Mucosa of descending colon (tissue), 3 donors: ENCODE measurements at regions not wholly inside any gene's neighbourhood (a gene's known extent, or its start where the extent isn't known, plus 50 kb on each side); places are given as distances from the start of the nearest gene placed in this dataset.

Experiments used
- ATAC-seq: fragments of 200-7000 bp; cut with Tn5 transposase; one replicate; pipeline ENCODE4 v1.9.1; 2020; ENCODE audit warnings: mild to moderate bottlenecking, moderate library complexity
- DNase-seq, 3 donors: peaks; one replicate each; pipeline ENCODE4 v3.0.0-alpha.2; 2020
- H3K36me3 ChIP-seq: fragments of 200-600 bp; one replicate; pipeline ENCODE4 v1.8.0; 2021; ENCODE audit warnings: low read depth, mild to moderate bottlenecking
- H3K4me1 ChIP-seq: fragments of 200-600 bp; one replicate; pipeline ENCODE4 v1.8.0; 2021; ENCODE audit warnings: low read depth, mild to moderate bottlenecking
- H3K4me3 ChIP-seq: fragments of 200-600 bp; one replicate; pipeline ENCODE4 v1.8.0; 2021; ENCODE audit warnings: mild to moderate bottlenecking
- H3K9me3 ChIP-seq: fragments of 200-600 bp; one replicate; pipeline ENCODE4 v1.8.0; 2021; ENCODE audit warnings: mild to moderate bottlenecking
- CTCF ChIP-seq: fragments of 200-600 bp; IDR thresholded peaks from one replicate; pipeline ENCODE4 v1.8.0; 2022; ENCODE audit warnings: antibody characterized with exemption, mild to moderate bottlenecking
- intact Hi-C, 2 donors: fragments of 100-400 bp; cut with DNase I in 1 of 2; cut with micrococcal nuclease in 1 of 2; formaldehyde crosslinking; loops; one replicate each; pipeline versions ENCODE4 v1.11.0 to v1.11.1; 2022; cut with DNase I, micrococcal nuclease
- donor health status: DM: no; HTN: no; CAD: no; lungs with moderate emphysema.
- donor health status: DM: no; HTN: no; CAD: no.
- donor health status: DM: no; HTN: yes; CAD: no.

- H3K4me3 ChIP-seq: no peak overlapping the region
- intact Hi-C loops: no loop called here
- H3K4me1 ChIP-seq: no peaks in the 10 kb centered on the region
- ATAC-seq (no peak), DNase-seq (no peak)
- H3K9me3 ChIP-seq: no peaks in the 10 kb centered on the region
- no peaks in the 10 kb centered on the region for H3K36me3 ChIP-seq
- no peak for TF ChIP-seq CTCF
Measured at GRCh38 chr18:45519411-45520280, 95.6 kb upstream of the SLC14A2 start.

- Histone ChIP-seq H3K4me1 (no peaks in the 10 kb centered on the region), H3K9me3 (no peaks in the 10 kb centered on the region), H3K4me3 (no peak overlapping the region), H3K36me3 (no peaks in the 10 kb centered on the region)
- peak; percentile 39 for ATAC-seq
- no peak for TF ChIP-seq CTCF
- DNase-seq: no peak
- intact Hi-C loops: no loop called here
Measured at GRCh38 chr18:45521136-45521535, 94.1 kb upstream of the SLC14A2 start.

- H3K4me1 ChIP-seq: no peaks in the 10 kb centered on the region
- H3K4me3 ChIP-seq: no peak overlapping the region
- no peaks in the 10 kb centered on the region for H3K36me3 ChIP-seq
- TF ChIP-seq CTCF: no peak
- ATAC-seq (peak; percentile 15), DNase-seq (no peak)
- intact Hi-C loops: no loop called here
- no peaks in the 10 kb centered on the region for H3K9me3 ChIP-seq
Measured at GRCh38 chr18:45521777-45522176, 93.5 kb upstream of the SLC14A2 start.

- intact Hi-C loops: no loop called here
Measured at GRCh38 chr18:45522371-45522770, 92.9 kb upstream of the SLC14A2 start.

DNA sequence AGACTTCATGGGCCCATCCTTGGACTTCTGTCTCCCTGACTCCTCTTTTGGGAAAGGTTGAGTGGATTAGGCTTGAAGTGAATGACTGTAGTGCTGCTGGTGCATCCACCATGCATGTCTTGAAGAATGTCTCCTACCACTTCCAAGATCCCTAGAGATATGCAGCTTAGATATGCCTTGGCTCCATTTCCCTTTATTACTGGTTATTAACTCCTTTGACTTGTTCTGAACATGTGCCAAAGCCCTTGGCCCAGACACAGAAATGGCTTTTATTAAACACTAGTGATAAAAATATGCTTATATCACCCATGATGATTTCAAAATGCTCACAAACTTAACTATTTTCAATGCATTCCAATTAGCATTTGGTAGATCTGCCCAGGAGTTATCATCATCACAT is 90.0 kb upstream of the SLC14A2 start:
- no peaks in the 10 kb centered on the region for H3K9me3 ChIP-seq
- no peak for DNase-seq
- TF ChIP-seq CTCF: no peak
- no peak overlapping the region for H3K4me3 ChIP-seq
- H3K36me3 ChIP-seq: no peaks in the 10 kb centered on the region
- intact Hi-C loops: no loop called here
- H3K4me1 ChIP-seq: no peaks in the 10 kb centered on the region
- ATAC-seq: no peak

More at GRCh38 chr18:45522371-45522770, 92.9 kb upstream of the SLC14A2 start:
- no peak overlapping the region for H3K4me3 ChIP-seq
- no peak for TF ChIP-seq CTCF
- H3K9me3 ChIP-seq: no peaks in the 10 kb centered on the region
- DNase-seq: no peak
- no peaks in the 10 kb centered on the region for H3K4me1 ChIP-seq
- no peak for ATAC-seq
- H3K36me3 ChIP-seq: no peaks in the 10 kb centered on the region
